ENCODE measurements at regions not wholly inside any gene's neighbourhood (a gene's known extent, or its start where the extent isn't known, plus 50 kb on each side); places are given as distances from the start of the nearest gene placed in this dataset.

GRCh38 chr3:128549283-128550112, 56.5 kb upstream of the GATA2 start:
- TF ChIP-seq CTCF (IDR thresholded peaks at IDR 0.05; ENCODE audit: borderline replicate concordance) = no peak
- peak; percentile 70 for DNase-seq
- intact Hi-C loops (cut with micrococcal nuclease) = no loop called here
- peaks cover 16% of the 10 kb centered on the region for H3K27me3 ChIP-seq (ENCODE audit: low read depth)
- H3K27ac ChIP-seq (replicated peaks) = peak overlapping the region; percentile 73
- no peak overlapping the region for H3K4me3 ChIP-seq
- H3K36me3 ChIP-seq = no peaks in the 10 kb centered on the region
- no peaks in the 10 kb centered on the region for H3K9me3 ChIP-seq (replicated peaks)
- H3K4me1 ChIP-seq = peaks cover 45% of the 10 kb centered on the region

GRCh38 chr3:128548426-128549282, 55.7 kb upstream of the GATA2 start:
- Histone ChIP-seq H3K4me1 (peaks cover 36% of the 10 kb centered on the region), H3K9me3 (replicated peaks) (peaks cover 3% of the 10 kb centered on the region), H3K27me3 (ENCODE audit: low read depth) (peaks cover 7% of the 10 kb centered on the region), H3K36me3 (no peaks in the 10 kb centered on the region), H3K27ac (replicated peaks) (peak overlapping the region; percentile 73), H3K4me3 (no peak overlapping the region)
- DNase-seq = no peak
- TF ChIP-seq CTCF (IDR thresholded peaks at IDR 0.05; ENCODE audit: borderline replicate concordance) = no peak
- intact Hi-C loops (cut with micrococcal nuclease) = no loop called here

GRCh38 chr3:128548021-128548420, 55.0 kb upstream of the GATA2 start:
- no peak for TF ChIP-seq CTCF (IDR thresholded peaks at IDR 0.05; ENCODE audit: borderline replicate concordance)
- DNase-seq = no peak
- intact Hi-C loops (cut with micrococcal nuclease) = no loop called here
- Histone ChIP-seq H3K4me1 (peaks cover 34% of the 10 kb centered on the region), H3K27ac (replicated peaks) (no peak overlapping the region), H3K36me3 (no peaks in the 10 kb centered on the region), H3K9me3 (replicated peaks) (peaks cover 9% of the 10 kb centered on the region), H3K27me3 (ENCODE audit: low read depth) (peaks cover 5% of the 10 kb centered on the region), H3K4me3 (no peak overlapping the region)

- Histone ChIP-seq H3K4me1 (peaks cover 34% of the 10 kb centered on the region), H3K36me3 (no peaks in the 10 kb centered on the region), H3K4me3 (no peak overlapping the region), H3K27me3 (ENCODE audit: low read depth) (peaks cover 5% of the 10 kb centered on the region), H3K27ac (replicated peaks) (no peak overlapping the region), H3K9me3 (replicated peaks) (peaks cover 11% of the 10 kb centered on the region)
- TF ChIP-seq CTCF (IDR thresholded peaks at IDR 0.05; ENCODE audit: borderline replicate concordance) = no peak
- intact Hi-C loops (cut with micrococcal nuclease) = no loop called here
- DNase-seq = no peak
These were observed 54.5 kb upstream of the GATA2 start for GRCh38 chr3:128547368-128547987.

GRCh38 chr3:128546646-128547045, 53.6 kb upstream of the GATA2 start:
- no peak overlapping the region for H3K27ac ChIP-seq (replicated peaks)
- H3K27me3 ChIP-seq (ENCODE audit: low read depth) = peaks cover 3% of the 10 kb centered on the region
- no peak for DNase-seq
- no peak overlapping the region for H3K4me3 ChIP-seq
- H3K36me3 ChIP-seq = no peaks in the 10 kb centered on the region
- intact Hi-C loops (cut with micrococcal nuclease) = no loop called here
- no peak for TF ChIP-seq CTCF (IDR thresholded peaks at IDR 0.05; ENCODE audit: borderline replicate concordance)
- H3K9me3 ChIP-seq (replicated peaks) = peaks cover 11% of the 10 kb centered on the region
- H3K4me1 ChIP-seq = peaks cover 34% of the 10 kb centered on the region

Data from left ventricle myocardium inferior (tissue), 1 donor.